SK-N-SH (cell line): ENCODE measurements at regions not wholly inside any gene's neighbourhood (a gene's known extent, or its start where the extent isn't known, plus 50 kb on each side); places are given as distances from the start of the nearest gene placed in this dataset.

Experiments
- CTCF ChIA-PET: fragments of 300-600, 350-600 bp; formaldehyde crosslinking; extraction: SDS; loops from one replicate; lab custom pipeline; 2021; lab: Yijun Ruan, JAX
- POLR2A ChIA-PET: fragments of 350-600 bp; sonication (Branson Sonifier 250); formaldehyde crosslinking; extraction: SDS; loops from one replicate; lab custom pipeline; 2020; ENCODE audit warnings: antibody characterized with exemption, inconsistent platforms; lab: Yijun Ruan, JAX
- DNase-seq: peaks from one replicate; pipeline ENCODE4 v3.0.0; 2012
- H2AFZ ChIP-seq: fragments of 200-600 bp; sonication (generic); 2 replicates; pipeline ENCODE4 v1.8.1; 2016; ENCODE audit warnings: antibody characterized with exemption, mild to moderate bottlenecking, low read depth
- H3F3A ChIP-seq: fragments of 200-600 bp; sonication (generic); replicated peaks from 2 replicates; pipeline ENCODE3; 2016; ENCODE audit warnings: antibody characterized with exemption, mild to moderate bottlenecking; ENCODE audit not compliant: insufficient read depth
- H3K27ac ChIP-seq, 2 experiments: fragments of 200-500 bp in 1 of 2; fragments of 200-600 bp in 1 of 2; sonication (Bioruptor generic) in 1 of 2; sonication (generic), shearing (Covaris generic) in 1 of 2; 2 replicates each; pipeline versions ENCODE4 v1.5.1 to v1.6.1; 2014 to 2016; ENCODE audit warnings: low read depth in 2 of 2, inconsistent platforms in 1 of 2, low read length in 1 of 2, mild to moderate bottlenecking in 1 of 2, mixed read lengths in 1 of 2
- H3K27me3 ChIP-seq: fragments of 200-600 bp; sonication (generic), shearing (Covaris generic); 2 replicates; pipeline ENCODE4 v1.6.1; 2016; ENCODE audit warnings: mixed run types; ENCODE audit not compliant: insufficient read depth
- H3K36me3 ChIP-seq, 2 experiments: fragments of 200-500 bp in 1 of 2; fragments of 200-600 bp in 1 of 2; sonication (Bioruptor generic) in 1 of 2; sonication (generic) in 1 of 2; replicated peaks in 1 of 2; 2 replicates each; pipeline versions ENCODE3 to v1.5.1; 2014 to 2016; ENCODE audit warnings: low read length in 1 of 2, mild to moderate bottlenecking in 1 of 2; ENCODE audit not compliant: insufficient read depth in 2 of 2, control insufficient read depth in 1 of 2
- H3K4me1 ChIP-seq, 2 experiments: fragments of 200-500 bp in 1 of 2; fragments of 200-600 bp in 1 of 2; sonication (Bioruptor generic) in 1 of 2; sonication (generic), shearing (Covaris generic) in 1 of 2; 2 replicates each; pipeline versions ENCODE4 v1.5.1 to v1.6.1; 2014 to 2016; ENCODE audit warnings: low read depth in 1 of 2, low read length in 1 of 2, mixed run types in 1 of 2; ENCODE audit not compliant: insufficient read depth in 2 of 2, control insufficient read depth in 1 of 2
- H3K4me2 ChIP-seq: fragments of 200-600 bp; sonication (generic), shearing (Covaris generic); 2 replicates; pipeline ENCODE4 v1.6.1; 2017; ENCODE audit warnings: mixed run types
- H3K4me3 ChIP-seq, 2 experiments: fragments of 200-500 bp in 1 of 2; fragments of 200-600 bp in 1 of 2; sonication (Bioruptor generic) in 1 of 2; sonication (generic), shearing (Covaris generic) in 1 of 2; 2 replicates each; pipeline versions ENCODE4 v1.5.1 to v1.8.1; 2014 to 2016; ENCODE audit warnings: low read depth in 2 of 2, inconsistent platforms in 1 of 2, low read length in 1 of 2, mild to moderate bottlenecking in 1 of 2, mixed read lengths in 1 of 2, moderate library complexity in 1 of 2
- H3K79me2 ChIP-seq: fragments of 200-600 bp; sonication (generic); 2 replicates; pipeline ENCODE4 v1.8.1; 2017; ENCODE audit warnings: mild to moderate bottlenecking; ENCODE audit not compliant: insufficient read depth
- H3K9ac ChIP-seq: fragments of 200-600 bp; sonication (generic); 2 replicates; pipeline ENCODE4 v1.6.1; 2017; ENCODE audit warnings: mixed run types
- H3K9me2 ChIP-seq: fragments of 200-600 bp; sonication (generic); 2 replicates; pipeline ENCODE4 v1.6.1; 2017; ENCODE audit warnings: mixed run types
- H3K9me3 ChIP-seq: fragments of 200-600 bp; sonication (generic); 2 replicates; pipeline ENCODE4 v1.6.1; 2017; ENCODE audit warnings: mixed run types, mild to moderate bottlenecking, moderate library complexity
- H4K20me1 ChIP-seq: fragments of 200-600 bp; sonication (generic); 2 replicates; pipeline ENCODE4 v1.6.1; 2017; ENCODE audit warnings: mild to moderate bottlenecking, mixed run types; ENCODE audit not compliant: insufficient read depth
- ELF1 ChIP-seq: IDR thresholded peaks from 2 replicates; pipeline ENCODE4 v1.4.0; 2012
- FOSL2 ChIP-seq: IDR thresholded peaks from 2 replicates; pipeline ENCODE4 v1.4.0; 2012; ENCODE audit warnings: low read depth, mild to moderate bottlenecking, moderate library complexity, borderline replicate concordance
- FOXJ3 ChIP-seq: sonication (generic); formaldehyde crosslinking; IDR thresholded peaks from 2 replicates; pipeline ENCODE4 v1.5.1; 2020; ENCODE audit warnings: mild to moderate bottlenecking, missing genetic modification reagents
- FOXM1 ChIP-seq: IDR thresholded peaks from 2 replicates; pipeline ENCODE4 v1.4.0; 2012; ENCODE audit warnings: low read depth, mild to moderate bottlenecking
- IRF3 ChIP-seq: fragments of 150-350 bp; IDR thresholded peaks from 2 replicates; pipeline ENCODE4 v1.6.1; 2016; ENCODE audit warnings: mild to moderate bottlenecking, low read depth, low read length
- MXI1 ChIP-seq: IDR thresholded peaks from 2 replicates; pipeline ENCODE4 v1.6.1; 2012; ENCODE audit warnings: mild to moderate bottlenecking, low read depth, low read length, improper control_type of control experiment
- RAD21 ChIP-seq: IDR thresholded peaks from 2 replicates; pipeline ENCODE4 v1.6.1; 2012; ENCODE audit warnings: mild to moderate bottlenecking, low read length
- RCOR1 ChIP-seq: fragments of 150-350 bp; IDR thresholded peaks from 2 replicates; pipeline ENCODE4 v1.6.1; 2017; ENCODE audit warnings: antibody characterized with exemption, low read length
- REST ChIP-seq: IDR thresholded peaks from 2 replicates; pipeline ENCODE4 v1.6.1; 2012; ENCODE audit warnings: mild to moderate bottlenecking, low read depth, low read length, moderate library complexity
- RFX5 ChIP-seq: IDR thresholded peaks from 2 replicates; pipeline ENCODE4 v1.6.1; 2012; ENCODE audit warnings: mild to moderate bottlenecking, improper control_type of control experiment, low read length
- USF1 ChIP-seq: IDR thresholded peaks from 2 replicates; pipeline ENCODE4 v1.4.0; 2012; ENCODE audit warnings: low read depth, borderline replicate concordance
- YY1 ChIP-seq: IDR thresholded peaks from 2 replicates; pipeline ENCODE4 v1.4.0; 2012; ENCODE audit warnings: low read depth, mild to moderate bottlenecking
- ZBTB33 ChIP-seq: IDR thresholded peaks from 2 replicates; pipeline ENCODE4 v1.4.0; 2012; ENCODE audit warnings: low read depth, borderline replicate concordance
- WGBS: methylation state at CpG from one replicate; pipeline ENCODE4 v1.1.6; 2017; ENCODE audit warnings: low lambda C conversion rate; 5-methylcytosine and 5-hydroxymethylcytosine counted together

- H3K79me2 ChIP-seq = no peaks in the 10 kb centered on the region
- ChIA-PET POLR2A (no interaction called here), CTCF (interaction anchor here (0.7 to 1.1 kb wide), 2 partner anchors 9 to 117 kb away, joined by 3 to 4 read pairs; no protein-coding TSS in a partner anchor)
- WGBS = 78% methylated on average over 4 of the region's 4 CpGs
- no peak overlapping the region for H3K27ac ChIP-seq
- H3K9me3 ChIP-seq = no peaks in the 10 kb centered on the region
- H3K9ac ChIP-seq = no peak overlapping the region
- no peak overlapping the region for H3K4me3 ChIP-seq
- H3F3A ChIP-seq = no peaks in the 10 kb centered on the region
- DNase-seq = no peak
- no peaks in the 10 kb centered on the region; the same call in 1 of the 2 replicates for H3K9me2 ChIP-seq
- peaks cover 0 to 5% of the 10 kb centered on the region in 2 experiments; a peak in 3 of 4 replicates for H3K4me1 ChIP-seq
- no peak overlapping the region for H2AFZ ChIP-seq
- no peaks in the 10 kb centered on the region for H3K36me3 ChIP-seq
- no peaks in the 10 kb centered on the region for H3K27me3 ChIP-seq
- no peaks in the 10 kb centered on the region for H4K20me1 ChIP-seq
- no peak overlapping the region for H3K4me2 ChIP-seq
- TF ChIP-seq MXI1 = no peak
- no peak for TF ChIP-seq ZBTB33
- TF ChIP-seq USF1 = no peak
- TF ChIP-seq FOXM1 = no peak
Observed at GRCh38 chr12:90301095-90301494, 592.5 kb upstream of the ATP2B1 start.

- no peak for DNase-seq
- Histone ChIP-seq H3K27me3 (no peaks in the 10 kb centered on the region), H3K4me2 (no peak overlapping the region), H3F3A (no peaks in the 10 kb centered on the region), H3K36me3 (no peaks in the 10 kb centered on the region), H3K27ac (no peak overlapping the region), H3K4me1 (peaks cover 0 to 5% of the 10 kb centered on the region in 2 experiments; a peak in 3 of 4 replicates), H2AFZ (no peak overlapping the region), H3K9ac (no peak overlapping the region), H3K4me3 (no peak overlapping the region), H3K79me2 (no peaks in the 10 kb centered on the region), H3K9me2 (no peaks in the 10 kb centered on the region; the same call in 1 of the 2 replicates), H4K20me1 (no peaks in the 10 kb centered on the region), H3K9me3 (no peaks in the 10 kb centered on the region)
- ChIA-PET POLR2A (no interaction called here), CTCF (no interaction called here)
- TF ChIP-seq FOXM1 = no peak
- TF ChIP-seq FOSL2 = no peak
- no peak for TF ChIP-seq RAD21
- TF ChIP-seq RCOR1 = no peak
- no peak for TF ChIP-seq ZBTB33
- no peak for TF ChIP-seq REST
- TF ChIP-seq RFX5 = no peak
- TF ChIP-seq IRF3 = no peak
- no peak for TF ChIP-seq YY1
- no peak for TF ChIP-seq ELF1
- no peak for TF ChIP-seq FOXJ3 (CRISPR knock-in tag)
Observed at GRCh38 chr12:90299666-90300065, 591.0 kb upstream of the ATP2B1 start.
